GM18909 (cell line): ENCODE measurements at regions not wholly inside any gene's neighbourhood (a gene's known extent, or its start where the extent isn't known, plus 50 kb on each side); places are given as distances from the start of the nearest gene placed in this dataset.
"Not testable (repeated sequence)": the region's sequence is repeated elsewhere in the genome, so short reads cannot be mapped to it uniquely, and the experiment has no call there.

ENCODE experiments used
- ATAC-seq: cut with Tn5 transposase; IDR thresholded peaks from one replicate; pipeline ENCODE4 v1.9.1; 2021; ENCODE audit warnings: mild to moderate bottlenecking; ENCODE audit not compliant: unreplicated experiment, poor library complexity

GRCh38 chrX:55981603-55982002 is 250.6 kb upstream of the KLF8 start:
- ATAC-seq = no peak

GRCh38 chrX:55996649-55997048 is 235.5 kb upstream of the KLF8 start:
- ATAC-seq = no peak

- no peak for ATAC-seq
Observed at GRCh38 chrX:56000174-56000573, 232.0 kb upstream of the KLF8 start.

- no peak for ATAC-seq
Observed at GRCh38 chrX:56000729-56001128, 231.4 kb upstream of the KLF8 start.

GRCh38 chrX:56025872-56026571 is 206.1 kb upstream of the KLF8 start:
- ATAC-seq = no peak

- ATAC-seq = no peak
Observed at GRCh38 chrX:56026815-56027214, 205.3 kb upstream of the KLF8 start.

- no peak for ATAC-seq
Observed at GRCh38 chrX:56029188-56029587, 203.0 kb upstream of the KLF8 start.

- ATAC-seq = no peak
Observed at GRCh38 chrX:56029691-56030090, 202.5 kb upstream of the KLF8 start.

- no peak for ATAC-seq
Observed at GRCh38 chrX:56031409-56031808, 200.7 kb upstream of the KLF8 start.

GRCh38 chrX:56033495-56034180 is 198.5 kb upstream of the KLF8 start:
- ATAC-seq = no peak

GRCh38 chrX:56052673-56053330 is 179.4 kb upstream of the KLF8 start:
- not testable (repeated sequence) for ATAC-seq

- ATAC-seq = no peak
Observed at GRCh38 chrX:56057325-56057724, 174.8 kb upstream of the KLF8 start.

GRCh38 chrX:56066016-56066415 is 166.1 kb upstream of the KLF8 start:
- peak; percentile 73 for ATAC-seq

GRCh38 chrX:56068274-56068758 is 163.8 kb upstream of the KLF8 start:
- ATAC-seq = no peak

GRCh38 chrX:56069299-56069931 is 162.7 kb upstream of the KLF8 start:
- no peak for ATAC-seq

GRCh38 chrX:56089376-56089775 is 142.8 kb upstream of the KLF8 start:
- no peak for ATAC-seq

GRCh38 chrX:56099271-56099670 is 132.9 kb upstream of the KLF8 start:
- ATAC-seq = no peak

- ATAC-seq = no peak
Observed at GRCh38 chrX:56107320-56107719, 124.8 kb upstream of the KLF8 start.

- no peak for ATAC-seq
Observed at GRCh38 chrX:56113785-56114436, 118.2 kb upstream of the KLF8 start.

GRCh38 chrX:56114437-56114787 is 117.7 kb upstream of the KLF8 start:
- ATAC-seq = no peak
